MM.1S (cell line): ENCODE measurements at regions not wholly inside any gene's neighbourhood (a gene's known extent, or its start where the extent isn't known, plus 50 kb on each side); places are given as distances from the start of the nearest gene placed in this dataset.

Experiments
- DNase-seq: peaks from one replicate; pipeline ENCODE4 v3.0.0-alpha.2; 2015
- H2AFZ ChIP-seq: fragments of 300-600 bp; sonication (generic); 2 replicates; pipeline ENCODE4 v1.6.0; 2016; ENCODE audit warnings: antibody characterized with exemption, low read length
- H3F3A ChIP-seq: fragments of 300-600 bp; sonication (generic); 2 replicates; pipeline ENCODE4 v1.6.1; 2016; ENCODE audit warnings: mild to moderate bottlenecking, antibody characterized with exemption, low read length, moderate library complexity, mixed read lengths; ENCODE audit not compliant: insufficient read depth
- H3K27ac ChIP-seq: fragments of 300-600 bp; sonication (generic); 2 replicates; pipeline ENCODE4 v1.5.1; 2016; ENCODE audit warnings: mild to moderate bottlenecking, low read length
- H3K27me3 ChIP-seq: fragments of 300-600 bp; sonication (generic); replicated peaks from 2 replicates; pipeline ENCODE4 v1.6.0; 2016; ENCODE audit warnings: low read length; ENCODE audit not compliant: insufficient read depth
- H3K36me3 ChIP-seq: fragments of 300-600 bp; sonication (generic); replicated peaks from 2 replicates; pipeline ENCODE4 v1.6.1; 2016; ENCODE audit warnings: mild to moderate bottlenecking, low read length, mixed read lengths; ENCODE audit not compliant: insufficient read depth
- H3K4me1 ChIP-seq: fragments of 300-600 bp; sonication (generic); 2 replicates; pipeline ENCODE4 v1.6.1; 2016; ENCODE audit warnings: low read length, mixed read lengths
- H3K4me2 ChIP-seq: fragments of 300-600 bp; sonication (generic); 2 replicates; pipeline ENCODE4 v1.6.0; 2016; ENCODE audit warnings: low read depth, low read length
- H3K4me3 ChIP-seq: fragments of 300-600 bp; sonication (generic); 2 replicates; pipeline ENCODE4 v1.5.1; 2016; ENCODE audit warnings: low read length, mixed read lengths
- H3K79me2 ChIP-seq: fragments of 300-600 bp; sonication (generic); 2 replicates; pipeline ENCODE4 v1.6.1; 2016; ENCODE audit warnings: mixed run types, low read length, mixed read lengths
- H3K9ac ChIP-seq: fragments of 300-600 bp; sonication (generic); 2 replicates; pipeline ENCODE4 v1.6.1; 2016; ENCODE audit warnings: low read length, mixed read lengths
- H3K9me2 ChIP-seq: fragments of 300-600 bp; sonication (generic); replicated peaks from 2 replicates; pipeline ENCODE4 v1.6.1; 2016; ENCODE audit warnings: mild to moderate bottlenecking, low read length, mixed read lengths; ENCODE audit not compliant: insufficient read depth
- H3K9me3 ChIP-seq: fragments of 300-600 bp; sonication (generic); replicated peaks from 2 replicates; pipeline ENCODE4 v1.6.1; 2016; ENCODE audit warnings: mild to moderate bottlenecking, low read length, mixed read lengths; ENCODE audit not compliant: insufficient read depth
- H4K20me1 ChIP-seq: fragments of 300-600 bp; sonication (generic); 2 replicates; pipeline ENCODE4 v1.6.1; 2016; ENCODE audit warnings: mild to moderate bottlenecking, low read length, moderate library complexity, mixed read lengths; ENCODE audit not compliant: insufficient read depth
- EZH2 ChIP-seq: fragments of 300-600 bp; sonication (generic); optimal IDR thresholded peaks from 2 replicates; pipeline ENCODE3; 2017; ENCODE audit warnings: low read depth, mild to moderate bottlenecking, antibody characterized with exemption, low read length, mixed read lengths
- EZH2phosphoT487 ChIP-seq: fragments of 300-600 bp; sonication (generic); IDR thresholded peaks from 2 replicates; pipeline ENCODE4 v1.6.1; 2018; ENCODE audit warnings: antibody characterized with exemption, low read length
- TF ChIP-seq, protein P1 (sequence below): fragments of 300-600 bp; sonication (generic); IDR thresholded peaks from 2 replicates; pipeline ENCODE4 v1.5.1; 2016; ENCODE audit warnings: antibody characterized with exemption, low read length, mixed read lengths

DNA sequence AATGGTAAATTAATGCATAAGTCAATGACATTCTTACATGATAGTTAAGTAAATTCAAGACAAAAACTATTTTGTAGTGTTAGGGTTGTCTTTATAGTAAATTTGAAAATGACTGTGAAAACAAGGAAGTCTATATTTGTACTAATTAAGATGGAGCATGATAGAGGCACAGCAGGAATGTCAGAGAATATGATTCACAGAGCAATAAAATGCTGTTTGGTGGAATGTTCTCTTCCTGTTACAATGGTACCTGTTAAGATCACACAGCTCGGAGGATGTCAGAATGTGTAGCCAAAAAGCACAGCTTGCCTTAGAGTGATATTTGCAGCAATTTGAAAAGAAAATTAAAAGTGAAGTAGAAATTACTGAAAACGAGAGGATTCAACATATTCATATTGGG is 2339.7 kb upstream of the RAG2 start:
- no peak overlapping the region for H2AFZ ChIP-seq
- H3K4me1 ChIP-seq, result no peaks in the 10 kb centered on the region
- no peak overlapping the region for H3K9ac ChIP-seq
- no peaks in the 10 kb centered on the region for H3K36me3 ChIP-seq
- no peak for TF ChIP-seq EZH2
- TF ChIP-seq EZH2phosphoT487, result no peak
- TF ChIP-seq, protein P1, sequence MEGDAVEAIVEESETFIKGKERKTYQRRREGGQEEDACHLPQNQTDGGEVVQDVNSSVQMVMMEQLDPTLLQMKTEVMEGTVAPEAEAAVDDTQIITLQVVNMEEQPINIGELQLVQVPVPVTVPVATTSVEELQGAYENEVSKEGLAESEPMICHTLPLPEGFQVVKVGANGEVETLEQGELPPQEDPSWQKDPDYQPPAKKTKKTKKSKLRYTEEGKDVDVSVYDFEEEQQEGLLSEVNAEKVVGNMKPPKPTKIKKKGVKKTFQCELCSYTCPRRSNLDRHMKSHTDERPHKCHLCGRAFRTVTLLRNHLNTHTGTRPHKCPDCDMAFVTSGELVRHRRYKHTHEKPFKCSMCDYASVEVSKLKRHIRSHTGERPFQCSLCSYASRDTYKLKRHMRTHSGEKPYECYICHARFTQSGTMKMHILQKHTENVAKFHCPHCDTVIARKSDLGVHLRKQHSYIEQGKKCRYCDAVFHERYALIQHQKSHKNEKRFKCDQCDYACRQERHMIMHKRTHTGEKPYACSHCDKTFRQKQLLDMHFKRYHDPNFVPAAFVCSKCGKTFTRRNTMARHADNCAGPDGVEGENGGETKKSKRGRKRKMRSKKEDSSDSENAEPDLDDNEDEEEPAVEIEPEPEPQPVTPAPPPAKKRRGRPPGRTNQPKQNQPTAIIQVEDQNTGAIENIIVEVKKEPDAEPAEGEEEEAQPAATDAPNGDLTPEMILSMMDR, result no peak
- no peaks in the 10 kb centered on the region for H3F3A ChIP-seq
- no peaks in the 10 kb centered on the region for H4K20me1 ChIP-seq
- no peak overlapping the region for H3K27ac ChIP-seq
- H3K27me3 ChIP-seq, result no peaks in the 10 kb centered on the region
- no peaks in the 10 kb centered on the region for H3K79me2 ChIP-seq
- no peak for DNase-seq
- no peaks in the 10 kb centered on the region for H3K9me2 ChIP-seq
- no peak overlapping the region for H3K4me2 ChIP-seq
- no peak overlapping the region for H3K4me3 ChIP-seq
- H3K9me3 ChIP-seq, result no peaks in the 10 kb centered on the region

DNA sequence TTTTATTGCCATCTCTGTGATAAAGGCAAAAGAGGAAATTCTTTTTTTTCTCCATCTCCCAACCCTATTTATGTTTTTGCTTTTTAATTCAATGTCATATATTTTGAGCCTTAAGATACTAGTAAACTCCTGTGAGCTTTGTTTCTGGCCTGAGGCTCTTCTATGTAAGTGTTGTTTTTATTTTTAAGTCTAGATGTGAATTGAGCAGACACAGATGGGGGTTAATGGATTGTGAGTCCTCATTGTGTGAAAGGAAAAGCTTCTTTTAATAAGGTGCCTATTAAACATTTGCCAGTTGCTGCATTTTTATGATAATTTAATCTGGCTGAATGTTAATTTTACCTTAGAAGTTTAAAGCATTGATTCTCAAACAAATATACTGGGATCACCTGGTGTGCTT is 2337.9 kb upstream of the RAG2 start:
- no peaks in the 10 kb centered on the region for H3K4me1 ChIP-seq
- DNase-seq, result no peak
- TF ChIP-seq, protein P1, result no peak
- TF ChIP-seq EZH2phosphoT487 (no peak), EZH2 (no peak)
- H3F3A ChIP-seq, result no peaks in the 10 kb centered on the region
- no peak overlapping the region for H3K4me2 ChIP-seq
- no peak overlapping the region for H2AFZ ChIP-seq
- H3K4me3 ChIP-seq, result no peak overlapping the region
- no peaks in the 10 kb centered on the region for H3K36me3 ChIP-seq
- no peak overlapping the region for H3K9ac ChIP-seq
- no peaks in the 10 kb centered on the region for H3K27me3 ChIP-seq
- H3K79me2 ChIP-seq, result no peaks in the 10 kb centered on the region
- H3K9me3 ChIP-seq, result no peaks in the 10 kb centered on the region
- H3K9me2 ChIP-seq, result no peaks in the 10 kb centered on the region
- H4K20me1 ChIP-seq, result no peaks in the 10 kb centered on the region
- no peak overlapping the region for H3K27ac ChIP-seq

DNA sequence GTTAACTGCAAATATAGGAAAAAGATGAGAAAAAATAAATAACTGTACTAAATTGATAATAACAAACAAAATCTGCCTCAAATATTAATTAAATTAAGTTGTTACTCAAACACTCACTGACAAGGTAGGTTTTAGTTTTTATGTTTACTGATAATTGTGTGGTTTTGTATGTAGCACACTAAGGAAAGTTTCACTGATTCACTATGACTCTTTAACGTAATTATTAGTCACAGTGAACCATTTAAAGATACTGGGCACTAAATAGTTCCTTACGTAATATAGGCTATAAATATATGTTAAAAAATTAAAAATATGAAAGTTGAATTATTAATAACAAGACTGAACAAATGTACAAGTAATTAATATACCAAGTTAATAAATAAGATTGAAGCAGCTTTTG is 2330.0 kb upstream of the RAG2 start:
- Histone ChIP-seq H3K9me2 (no peaks in the 10 kb centered on the region), H3K4me1 (no peaks in the 10 kb centered on the region), H3K27ac (no peak overlapping the region), H3K79me2 (no peaks in the 10 kb centered on the region), H3K9me3 (no peaks in the 10 kb centered on the region), H2AFZ (no peak overlapping the region), H3K4me3 (no peak overlapping the region), H3K27me3 (no peaks in the 10 kb centered on the region), H3K9ac (no peak overlapping the region), H3K4me2 (no peak overlapping the region), H4K20me1 (no peaks in the 10 kb centered on the region), H3K36me3 (no peaks in the 10 kb centered on the region), H3F3A (no peaks in the 10 kb centered on the region)
- DNase-seq, result no peak
- TF ChIP-seq EZH2phosphoT487 (no peak), EZH2 (no peak)
- TF ChIP-seq, protein P1, result no peak
